H1 (cell line): ENCODE measurements at regions not wholly inside any gene's neighbourhood (a gene's known extent, or its start where the extent isn't known, plus 50 kb on each side); places are given as distances from the start of the nearest gene placed in this dataset.

ENCODE experiments used
- CBX8 ChIP-seq: fragments of 300-800, 300-1000 bp; sonication (generic); IDR thresholded peaks from 2 replicates; pipeline ENCODE4 v1.7.1; 2016; ENCODE audit warnings: low read depth, low read length, borderline replicate concordance
- POLR2AphosphoS5 ChIP-seq: IDR thresholded peaks from 2 replicates; pipeline ENCODE4 v1.6.1; 2011; ENCODE audit warnings: low read depth, low read length
- TF ChIP-seq, protein P1 (sequence below), 3 experiments: IDR thresholded peaks; 1 replicate in 2 of 3; 2 replicates in 1 of 3; pipeline versions ENCODE4 v1.5.1 to v1.6.1; 2011; ENCODE audit warnings: low read length in 3 of 3, mild to moderate bottlenecking in 3 of 3, inconsistent platforms in 2 of 3, low read depth in 1 of 3, moderate library complexity in 1 of 3; ENCODE audit not compliant: insufficient read depth in 1 of 3; ENCODE audit errors: control extremely low read depth in 1 of 3

- no peak for TF ChIP-seq POLR2AphosphoS5
- TF ChIP-seq, protein P1, sequence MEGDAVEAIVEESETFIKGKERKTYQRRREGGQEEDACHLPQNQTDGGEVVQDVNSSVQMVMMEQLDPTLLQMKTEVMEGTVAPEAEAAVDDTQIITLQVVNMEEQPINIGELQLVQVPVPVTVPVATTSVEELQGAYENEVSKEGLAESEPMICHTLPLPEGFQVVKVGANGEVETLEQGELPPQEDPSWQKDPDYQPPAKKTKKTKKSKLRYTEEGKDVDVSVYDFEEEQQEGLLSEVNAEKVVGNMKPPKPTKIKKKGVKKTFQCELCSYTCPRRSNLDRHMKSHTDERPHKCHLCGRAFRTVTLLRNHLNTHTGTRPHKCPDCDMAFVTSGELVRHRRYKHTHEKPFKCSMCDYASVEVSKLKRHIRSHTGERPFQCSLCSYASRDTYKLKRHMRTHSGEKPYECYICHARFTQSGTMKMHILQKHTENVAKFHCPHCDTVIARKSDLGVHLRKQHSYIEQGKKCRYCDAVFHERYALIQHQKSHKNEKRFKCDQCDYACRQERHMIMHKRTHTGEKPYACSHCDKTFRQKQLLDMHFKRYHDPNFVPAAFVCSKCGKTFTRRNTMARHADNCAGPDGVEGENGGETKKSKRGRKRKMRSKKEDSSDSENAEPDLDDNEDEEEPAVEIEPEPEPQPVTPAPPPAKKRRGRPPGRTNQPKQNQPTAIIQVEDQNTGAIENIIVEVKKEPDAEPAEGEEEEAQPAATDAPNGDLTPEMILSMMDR (IDR thresholded peaks at IDR 0.05; ENCODE audit: control extremely low read depth in 1 of 3, insufficient read depth in 1 of 3, low read depth in 1 of 3, low read length in 3 of 3), result no peak
- TF ChIP-seq CBX8, result no peak
These were observed 82.3 kb upstream of the RND3 start for GRCh38 chr2:150569761-150570160.
